Cerebellar nuclear complex (tissue), 1 donor: ENCODE measurements at regions not wholly inside any gene's neighbourhood (a gene's known extent, or its start where the extent isn't known, plus 50 kb on each side); places are given as distances from the start of the nearest gene placed in this dataset.

Experiments used
- DNase-seq, 2 experiments: peaks; one replicate each; lab custom pipeline; 2025; lab: John Stamatoyannopoulos, UW

GRCh38 chr20:48571949-48572847 is 255.6 kb downstream of the PREX1 start:
- DNase-seq, result no peak

GRCh38 chr20:48569679-48570078 is 258.1 kb downstream of the PREX1 start:
- DNase-seq, result no peak

GRCh38 chr20:48568520-48568919 is 259.3 kb downstream of the PREX1 start:
- no peak for DNase-seq

- DNase-seq, result no peak
Observed at GRCh38 chr20:48567145-48567544, 260.7 kb downstream of the PREX1 start.

GRCh38 chr20:48564982-48565539 is 262.7 kb downstream of the PREX1 start:
- no peak for DNase-seq

GRCh38 chr20:48563191-48563870 is 264.5 kb downstream of the PREX1 start:
- no peak for DNase-seq

GRCh38 chr20:48562586-48563116 is 265.1 kb downstream of the PREX1 start:
- DNase-seq, result no peak

- DNase-seq, result no peak
Observed at GRCh38 chr20:48558906-48559305, 268.9 kb downstream of the PREX1 start.

GRCh38 chr20:48557380-48557779 is 270.4 kb downstream of the PREX1 start:
- DNase-seq, result no peak

- no peak for DNase-seq
Observed at GRCh38 chr20:48556956-48557355, 270.8 kb downstream of the PREX1 start.

- no peak for DNase-seq
Observed at GRCh38 chr20:48552550-48552949, 275.2 kb downstream of the PREX1 start.

- no peak for DNase-seq
Observed at GRCh38 chr20:48550814-48551213, 277.0 kb downstream of the PREX1 start.

- no peak for DNase-seq
Observed at GRCh38 chr20:48547664-48548063, 280.1 kb downstream of the PREX1 start.

GRCh38 chr20:48544402-48545339 is 283.1 kb downstream of the PREX1 start:
- no peak for DNase-seq

- DNase-seq, result no peak
Observed at GRCh38 chr20:48541581-48542071, 286.2 kb downstream of the PREX1 start.

- DNase-seq, result no peak
Observed at GRCh38 chr20:48538856-48539255, 288.9 kb downstream of the PREX1 start.

- no peak for DNase-seq
Observed at GRCh38 chr20:48538058-48538825, 289.6 kb downstream of the PREX1 start.

GRCh38 chr20:48536206-48536605 is 291.6 kb downstream of the PREX1 start:
- no peak for DNase-seq

GRCh38 chr20:48535556-48535955 is 292.2 kb downstream of the PREX1 start:
- DNase-seq, result no peak

GRCh38 chr20:48532028-48532427 is 295.8 kb downstream of the PREX1 start:
- DNase-seq, result no peak

- no peak for DNase-seq
Observed at GRCh38 chr20:48531505-48531904, 296.3 kb downstream of the PREX1 start.
